DMS114 treated with DMSO at 0.1 percent for 48 hours (cell line): ENCODE measurements at regions not wholly inside any gene's neighbourhood (a gene's known extent, or its start where the extent isn't known, plus 50 kb on each side); places are given as distances from the start of the nearest gene placed in this dataset.
"Not testable (repeated sequence)": the region's sequence is repeated elsewhere in the genome, so short reads cannot be mapped to it uniquely, and the experiment has no call there.

Experiments
- DNase-seq: peaks from one replicate; lab custom pipeline; 2025; ENCODE audit not compliant: unreplicated experiment; lab: John Stamatoyannopoulos, UW

DNA sequence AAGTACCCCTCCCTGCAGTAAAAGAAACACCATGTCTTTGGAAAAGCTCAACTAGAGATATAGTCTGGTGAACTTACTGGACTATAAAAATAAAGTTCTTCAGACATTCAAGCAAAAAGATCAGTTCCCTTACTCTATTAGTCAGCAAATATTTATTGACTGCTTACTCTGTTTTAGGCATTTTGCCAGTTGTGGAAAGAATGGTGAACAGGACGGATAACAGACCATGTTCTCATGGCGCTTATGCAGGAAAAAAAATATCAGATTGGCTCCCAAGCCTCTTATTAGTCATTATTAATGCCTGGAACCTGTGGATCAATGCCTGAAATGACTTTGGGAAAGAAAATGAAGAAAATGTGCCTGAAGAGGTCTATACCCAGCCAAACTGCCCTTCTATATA, 282.2 kb upstream of the EPHA7 start:
- no peak for DNase-seq

DNA sequence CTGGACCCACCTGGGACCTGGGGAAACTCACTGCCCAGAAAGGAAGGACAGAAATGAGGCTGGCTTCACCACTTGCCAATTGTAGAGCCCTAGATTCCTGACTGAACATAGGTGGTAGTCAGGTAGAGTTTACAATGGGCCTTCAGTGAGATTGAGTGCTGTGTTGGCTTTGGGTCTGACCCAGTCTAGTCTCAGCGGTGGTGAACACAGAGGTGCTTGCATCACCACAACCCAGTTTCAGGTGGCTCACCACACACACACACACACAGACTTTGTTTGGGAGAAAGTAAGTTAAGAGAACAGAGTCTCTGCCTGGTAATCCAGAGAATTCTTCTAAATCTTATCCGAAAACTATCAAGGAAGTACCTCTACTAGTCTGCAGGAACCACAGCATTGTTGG, 266.1 kb upstream of the EPHA7 start:
- no peak for DNase-seq

GRCh38 chr6:93684339-93684738, 265.0 kb upstream of the EPHA7 start:
- no peak for DNase-seq

DNA sequence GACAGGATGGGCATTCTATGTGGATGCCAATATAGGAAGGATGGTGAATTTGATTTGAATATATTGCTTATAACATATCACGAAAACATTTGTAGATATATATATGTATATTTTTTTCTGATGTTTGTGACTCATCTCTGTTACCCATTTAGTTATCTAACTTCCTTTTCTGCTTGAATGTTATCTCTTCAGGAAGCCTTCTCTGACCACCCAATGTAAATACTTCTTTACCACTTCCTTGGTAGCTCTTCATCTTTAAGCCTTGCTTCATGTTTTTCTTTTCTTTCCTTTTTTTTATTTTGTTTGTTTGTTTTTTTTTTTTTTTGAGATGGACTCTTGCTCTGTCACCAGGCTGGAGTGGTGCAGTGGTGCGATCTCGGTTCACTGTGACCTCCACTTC, 260.5 kb upstream of the EPHA7 start:
- no peak for DNase-seq

DNA sequence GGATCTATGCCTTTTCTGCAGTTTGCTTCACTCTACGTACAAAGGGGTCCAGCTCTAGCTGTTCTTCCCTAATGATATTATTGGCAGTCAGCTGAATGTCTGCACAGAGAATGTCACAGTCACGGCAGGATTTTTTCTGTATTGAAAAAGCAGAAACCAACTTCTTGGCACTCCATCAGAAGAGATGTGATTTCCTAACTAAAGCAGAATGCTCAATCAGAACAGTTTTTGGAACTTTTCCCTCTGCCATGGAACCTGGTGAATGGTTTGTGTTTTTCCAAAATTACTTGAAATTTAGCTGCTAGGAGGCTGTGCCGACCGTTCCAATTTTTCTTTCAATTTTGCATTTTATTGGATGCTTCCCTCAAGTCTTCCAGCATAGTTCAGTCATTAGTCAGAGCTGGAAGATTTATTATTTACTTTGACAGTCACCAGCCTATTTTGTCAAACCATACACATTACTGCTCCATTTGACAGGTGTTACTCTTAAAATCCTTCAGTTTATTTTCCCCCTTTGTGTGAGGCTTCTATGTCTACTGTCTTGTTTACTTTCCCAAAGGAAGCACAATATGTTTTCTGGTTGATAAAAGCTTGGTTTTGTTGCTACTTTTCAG, 259.6 kb upstream of the EPHA7 start:
- no peak for DNase-seq

DNA sequence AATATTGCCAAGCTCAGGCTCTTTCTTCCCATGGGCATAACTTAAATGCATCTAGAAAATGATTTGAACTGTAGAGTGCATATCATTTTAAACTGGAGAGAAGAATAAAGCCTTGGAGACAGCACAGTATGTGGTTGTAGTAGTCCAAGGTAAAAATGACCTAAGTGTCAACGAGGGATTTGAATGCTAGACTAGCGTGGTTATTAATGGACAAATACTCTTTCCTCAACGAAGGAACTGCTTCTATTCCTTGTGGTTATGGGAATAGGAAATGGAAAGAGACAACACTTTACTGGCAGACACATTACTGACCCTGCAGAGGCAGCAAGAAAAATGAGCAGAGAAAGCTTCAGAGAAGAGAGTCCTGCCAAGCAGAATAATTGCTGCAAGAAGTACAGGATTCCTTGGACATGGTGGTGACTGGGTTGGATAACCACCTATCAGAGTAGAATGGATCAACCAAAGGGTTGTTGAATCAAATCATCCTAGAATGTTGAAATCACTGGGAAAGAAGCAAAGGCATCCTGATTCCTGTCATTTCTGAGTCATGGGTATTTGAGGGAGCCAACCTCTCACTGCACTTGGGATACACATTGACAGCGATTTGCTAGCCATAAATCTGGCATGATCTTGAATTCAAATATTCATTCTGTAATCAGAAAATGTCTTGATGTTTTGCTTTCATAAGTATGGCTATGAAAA, 258.1 kb upstream of the EPHA7 start:
- DNase-seq, result no peak

- DNase-seq, result no peak
Observed at GRCh38 chr6:93676581-93676980, 257.2 kb upstream of the EPHA7 start.

DNA sequence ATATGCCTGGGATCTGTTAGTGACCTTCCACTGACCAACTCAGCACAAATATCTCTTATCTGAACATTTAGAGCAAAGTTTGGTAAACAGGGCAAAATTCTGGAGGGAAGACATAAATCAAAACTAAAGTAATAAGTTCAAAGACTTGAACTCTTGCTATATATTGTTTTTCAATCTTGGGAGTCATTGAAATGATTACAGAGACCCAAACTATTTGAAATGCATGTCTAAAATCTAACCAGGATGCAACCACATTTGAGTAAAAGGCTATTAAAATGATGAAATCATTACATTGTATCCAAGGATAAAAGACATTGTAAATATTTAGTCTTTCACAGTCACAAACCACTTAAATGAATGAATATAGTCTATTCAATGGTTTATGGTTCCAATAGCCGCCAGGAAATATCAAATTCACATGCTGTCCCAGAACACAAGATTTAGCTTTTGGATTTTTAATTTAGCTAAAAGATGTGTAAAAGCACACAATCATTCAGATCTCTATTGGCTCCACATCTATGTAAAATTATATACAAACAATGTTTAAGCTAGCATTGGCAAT, 256.6 kb upstream of the EPHA7 start:
- no peak for DNase-seq

DNA sequence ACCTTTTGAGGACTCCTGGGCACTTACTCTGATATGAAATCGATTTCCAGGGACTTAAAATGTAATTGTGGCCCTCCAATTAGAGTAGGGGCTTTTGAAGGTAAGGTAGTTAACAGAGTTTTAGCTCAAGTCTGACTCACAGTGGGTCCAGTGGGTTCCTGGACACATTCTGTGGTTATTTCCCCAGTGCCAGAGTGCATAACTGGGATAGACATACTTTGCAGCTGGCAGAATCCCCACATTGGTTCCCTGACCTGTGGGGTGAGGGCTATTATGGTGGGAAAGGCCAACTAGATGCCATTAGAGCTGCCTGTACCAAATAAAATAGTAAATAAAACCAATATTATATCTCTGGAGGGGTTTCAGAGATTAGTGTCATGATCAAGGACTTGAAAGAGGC, 243.8 kb upstream of the EPHA7 start:
- no peak for DNase-seq

GRCh38 chr6:93654548-93654947, 235.2 kb upstream of the EPHA7 start:
- no peak for DNase-seq

DNA sequence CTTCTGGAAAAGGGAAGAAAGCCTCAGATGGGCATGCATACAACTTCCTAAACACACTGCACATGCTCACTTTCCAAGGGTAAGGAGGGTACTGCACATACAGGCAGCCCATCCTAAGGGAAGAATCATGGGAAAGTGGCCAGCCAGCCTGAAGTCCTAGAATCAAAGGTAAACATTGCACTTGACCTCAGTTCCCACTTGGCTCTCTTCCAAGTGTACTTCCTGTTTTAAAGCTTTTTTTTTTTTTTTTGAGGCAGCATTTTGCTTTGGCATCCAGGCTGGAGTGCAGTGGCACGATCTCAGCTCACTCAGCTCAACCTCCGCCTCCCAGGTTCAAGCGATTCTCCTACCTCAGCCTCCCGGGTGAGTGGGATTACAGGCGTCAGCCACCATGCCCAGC, 225.3 kb upstream of the EPHA7 start:
- no peak for DNase-seq

DNA sequence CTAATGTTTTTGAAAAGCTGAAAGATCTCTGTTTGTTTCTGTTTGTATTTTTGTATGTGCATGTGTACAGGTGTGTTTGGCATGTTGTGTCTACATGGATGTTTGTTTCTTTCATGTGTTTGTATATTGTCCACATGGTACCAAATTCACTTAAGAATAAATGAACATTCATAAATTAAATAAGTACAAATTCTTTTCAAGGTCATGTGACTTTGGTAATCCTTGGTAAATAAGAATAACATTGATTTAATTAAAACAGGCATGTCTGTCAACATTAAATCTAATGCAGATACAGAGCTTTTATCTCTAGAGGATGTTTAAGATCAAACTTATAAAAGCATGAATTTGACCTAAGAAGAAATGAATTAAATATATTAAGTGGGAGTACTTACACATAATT, 219.8 kb upstream of the EPHA7 start:
- no peak for DNase-seq

- not testable (repeated sequence) for DNase-seq
Observed at GRCh38 chr6:93636987-93637664, 217.8 kb upstream of the EPHA7 start.

GRCh38 chr6:93624408-93624807, 205.0 kb upstream of the EPHA7 start:
- no peak for DNase-seq

GRCh38 chr6:93621442-93621841, 202.1 kb upstream of the EPHA7 start:
- DNase-seq, result no peak

- DNase-seq, result no peak
Observed at GRCh38 chr6:93604951-93605350, 185.6 kb upstream of the EPHA7 start.

- DNase-seq, result no peak
Observed at GRCh38 chr6:93592417-93592816, 173.1 kb upstream of the EPHA7 start.

GRCh38 chr6:93586306-93586705, 166.9 kb upstream of the EPHA7 start:
- DNase-seq, result no peak

DNA sequence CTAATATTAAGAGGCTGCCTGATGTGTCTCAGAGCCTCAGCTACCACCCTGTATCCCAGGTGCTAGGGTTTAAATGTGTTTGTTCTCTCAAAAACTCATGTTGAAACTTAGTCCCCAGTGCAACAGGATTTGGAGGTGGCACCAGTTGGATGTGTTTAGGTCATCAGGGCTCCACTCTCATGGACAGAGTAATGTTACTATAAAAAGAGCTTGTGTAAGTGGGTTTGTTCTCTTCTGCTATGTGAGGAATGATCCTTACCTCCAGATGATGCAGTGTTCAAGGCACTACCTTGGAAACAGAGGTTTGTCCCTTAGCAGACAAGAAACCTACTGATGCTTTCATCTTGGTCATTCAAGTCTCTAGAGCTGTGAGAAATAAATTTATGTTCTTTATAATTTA, 164.9 kb upstream of the EPHA7 start:
- no peak for DNase-seq

GRCh38 chr6:93581371-93581770, 162.0 kb upstream of the EPHA7 start:
- no peak for DNase-seq

DNA sequence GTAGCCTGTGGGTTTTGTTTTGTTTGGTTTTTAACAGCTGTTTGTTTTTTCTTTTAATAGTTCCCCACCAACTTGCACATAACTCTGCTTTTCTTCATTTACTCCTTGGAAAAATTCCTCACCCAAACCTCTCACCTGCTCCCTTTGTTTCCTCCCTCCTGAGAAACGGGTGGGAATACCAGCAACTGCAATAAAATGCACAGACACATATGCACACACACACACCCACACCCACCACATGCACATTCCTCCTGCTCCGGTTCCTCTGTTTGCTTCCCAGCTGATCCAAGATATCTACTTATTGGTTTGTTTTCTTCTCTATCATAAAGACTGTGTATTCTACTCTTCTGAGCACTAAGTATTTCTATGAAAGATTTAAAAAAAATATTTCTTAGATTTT, 161.1 kb upstream of the EPHA7 start:
- no peak for DNase-seq
